GM18909 (cell line): ENCODE measurements at regions not wholly inside any gene's neighbourhood (a gene's known extent, or its start where the extent isn't known, plus 50 kb on each side); places are given as distances from the start of the nearest gene placed in this dataset.

Source experiments
- ATAC-seq: cut with Tn5 transposase; IDR thresholded peaks from one replicate; pipeline ENCODE4 v1.9.1; 2021; ENCODE audit warnings: mild to moderate bottlenecking; ENCODE audit not compliant: unreplicated experiment, poor library complexity

- ATAC-seq = no peak
Observed at GRCh38 chr15:87805117-87805820, 451.3 kb downstream of the NTRK3 start.

DNA sequence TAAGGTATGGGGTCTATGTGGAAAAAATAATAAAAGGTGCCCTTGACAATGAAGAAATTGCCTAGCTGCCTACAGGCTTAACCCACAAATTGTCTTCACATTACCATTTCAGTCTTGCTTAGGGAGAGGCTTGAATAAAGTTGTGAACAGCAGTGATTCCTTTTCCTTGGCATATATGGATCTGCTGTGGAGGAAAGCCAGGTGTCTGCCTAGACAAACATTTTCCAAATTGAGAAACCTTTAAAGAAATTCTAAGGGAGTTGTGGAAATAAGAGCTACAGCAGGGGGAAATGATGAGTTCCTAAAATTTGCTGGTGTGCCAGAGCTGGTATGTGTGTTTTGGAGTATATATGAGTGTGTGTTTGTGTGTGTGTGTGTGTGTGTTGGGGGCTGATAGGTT, 452.1 kb downstream of the NTRK3 start:
- ATAC-seq = no peak

DNA sequence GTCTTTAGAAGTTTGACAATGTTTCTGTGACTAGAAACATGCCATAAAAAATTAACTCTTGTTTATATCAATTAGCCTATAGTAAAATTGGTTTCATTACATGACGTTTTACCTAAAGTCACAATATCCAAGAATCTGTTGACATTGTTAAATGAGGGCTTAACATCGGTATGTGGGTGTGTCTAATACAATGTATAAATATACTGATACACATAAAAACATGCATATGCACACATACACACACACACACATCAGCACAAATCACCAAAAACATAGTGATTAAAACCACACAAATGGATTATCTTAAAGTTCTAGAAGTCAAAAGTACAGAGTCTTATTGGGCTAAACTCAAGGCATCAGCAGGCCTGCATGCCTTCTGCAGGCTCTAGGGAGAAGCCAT, 456.7 kb downstream of the NTRK3 start:
- no peak for ATAC-seq

- no peak for ATAC-seq
Observed at GRCh38 chr15:87799428-87799827, 457.1 kb downstream of the NTRK3 start.

DNA sequence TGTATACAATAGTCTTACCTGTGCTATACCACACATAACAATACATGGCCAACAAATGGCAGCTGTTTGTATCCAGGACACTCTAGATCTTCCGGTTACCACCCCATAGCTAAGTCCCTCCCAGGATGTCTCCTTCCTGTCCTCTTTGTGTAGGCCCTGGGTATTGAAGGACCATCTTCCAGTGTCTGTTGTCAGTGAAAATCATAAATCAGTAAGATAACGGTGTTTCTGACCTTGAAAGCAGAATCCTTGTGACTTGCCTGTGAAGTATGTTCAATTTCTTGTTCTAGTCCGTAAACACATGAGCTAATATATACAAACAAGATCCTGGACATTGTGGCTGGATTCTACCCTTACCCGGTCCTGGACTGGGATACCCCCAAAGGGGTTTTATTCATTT, 462.8 kb downstream of the NTRK3 start:
- no peak for ATAC-seq

- ATAC-seq = no peak
Observed at GRCh38 chr15:87792250-87793040, 464.1 kb downstream of the NTRK3 start.

DNA sequence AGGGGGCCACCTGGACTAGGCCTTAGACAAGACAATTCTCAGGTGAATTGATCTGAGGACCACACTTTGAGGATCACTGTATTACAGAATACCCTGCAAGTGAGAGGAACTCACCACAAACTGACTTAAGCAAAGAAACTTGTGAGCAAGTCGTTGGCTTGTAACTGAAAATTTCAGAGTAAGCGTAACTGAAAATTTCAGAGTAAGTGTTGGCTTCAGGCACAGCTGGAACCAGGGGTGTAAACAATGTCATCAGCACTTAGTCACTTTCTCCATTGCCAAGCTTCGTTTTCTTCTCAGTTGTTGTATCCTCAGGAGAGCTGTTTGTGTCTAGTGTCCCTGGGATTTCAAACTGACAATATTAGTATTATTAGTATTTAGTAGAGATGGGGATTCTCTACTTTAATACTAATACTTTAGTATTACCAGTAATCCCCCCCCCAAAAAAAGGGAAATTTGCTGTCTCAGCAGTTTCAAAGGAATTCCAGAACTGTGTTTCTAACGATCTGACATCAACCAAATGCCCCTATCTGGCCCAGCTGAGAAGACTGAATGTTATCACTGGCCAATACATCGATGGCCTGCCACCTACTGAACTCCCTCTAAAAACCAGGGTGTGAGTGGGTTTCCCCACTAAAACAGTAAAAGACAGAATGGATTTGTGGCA, 474.4 kb downstream of the NTRK3 start:
- no peak for ATAC-seq

- no peak for ATAC-seq
Observed at GRCh38 chr15:87779746-87780145, 476.8 kb downstream of the NTRK3 start.

GRCh38 chr15:87778358-87778757, 478.2 kb downstream of the NTRK3 start:
- no peak for ATAC-seq

GRCh38 chr15:87777054-87777561, 479.4 kb downstream of the NTRK3 start:
- ATAC-seq = no peak

GRCh38 chr15:87767516-87767915, 489.0 kb downstream of the NTRK3 start:
- ATAC-seq = no peak

DNA sequence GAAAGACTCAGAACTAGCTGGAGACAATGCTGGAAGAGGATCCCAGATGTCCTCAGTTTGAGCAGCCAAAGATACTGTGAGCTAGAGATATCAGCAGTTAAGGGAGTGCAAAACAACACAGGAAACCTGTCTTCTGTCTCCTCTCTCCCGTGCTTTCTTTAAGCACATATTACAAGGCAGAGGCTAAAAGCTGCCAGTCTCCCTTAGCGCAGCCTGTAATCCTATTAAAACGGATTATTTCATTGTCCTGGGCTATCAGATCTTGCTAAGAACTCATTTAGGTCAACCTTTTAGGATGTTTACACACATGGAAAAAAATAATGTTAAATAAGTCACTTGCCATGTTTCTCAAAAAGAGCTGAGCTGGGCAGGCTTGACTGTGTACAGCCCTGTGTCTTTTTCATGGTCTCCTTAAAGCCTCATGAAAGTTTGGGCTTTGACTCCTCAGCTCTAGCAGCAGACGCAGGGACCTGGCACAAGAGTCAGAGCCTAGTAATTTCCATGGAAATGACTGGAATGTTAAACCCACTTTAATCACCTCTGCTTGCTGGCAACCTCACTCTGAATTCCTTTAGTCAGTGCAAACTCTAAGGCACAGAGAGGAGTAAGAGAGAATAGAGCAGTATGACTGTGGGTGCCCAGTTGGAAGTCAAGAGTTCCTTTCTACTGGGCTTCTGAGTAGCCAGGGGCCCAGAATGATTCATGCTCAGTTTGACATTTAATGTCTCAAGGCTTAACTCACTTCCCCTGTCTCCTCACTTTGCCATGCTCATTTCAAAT, 491.9 kb downstream of the NTRK3 start:
- no peak for ATAC-seq

- no peak for ATAC-seq
Observed at GRCh38 chr15:87763837-87764236, 492.7 kb downstream of the NTRK3 start.

GRCh38 chr15:87761736-87762509, 494.6 kb downstream of the NTRK3 start:
- peak; percentile 50 for ATAC-seq

DNA sequence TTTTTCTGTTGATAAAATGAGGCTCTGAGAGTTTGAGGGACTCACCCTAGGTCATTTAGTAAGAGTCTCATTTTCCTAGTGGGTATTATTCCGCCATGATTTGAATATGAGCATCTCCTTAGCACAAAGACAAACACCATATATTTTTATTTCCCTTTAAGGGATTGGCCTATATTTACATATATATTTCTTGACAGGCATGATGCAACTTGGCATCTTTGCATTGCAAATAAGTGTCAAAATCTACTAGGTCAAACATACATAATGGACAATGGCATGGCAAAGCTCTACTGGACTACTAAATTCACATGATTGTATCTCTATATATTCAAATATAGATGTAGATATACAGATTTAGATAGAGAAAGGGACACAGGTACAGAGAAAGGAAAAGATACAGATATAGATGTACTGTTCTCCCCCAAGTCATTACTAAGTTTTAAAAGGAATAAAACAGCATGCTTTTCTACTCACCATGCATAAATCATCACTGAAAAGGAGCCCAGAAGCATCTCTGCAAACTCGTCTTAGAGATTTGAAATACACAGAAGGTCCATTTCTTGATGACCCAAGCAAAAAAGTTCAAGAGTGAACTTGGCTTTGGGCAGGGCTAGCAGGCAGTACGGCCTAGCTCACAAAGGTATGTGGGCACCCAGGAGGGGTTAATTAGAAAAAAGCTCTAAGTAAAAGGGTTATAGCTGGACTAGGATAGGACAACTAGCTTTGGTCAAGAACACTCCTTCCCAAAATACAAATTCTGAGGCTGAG, 495.8 kb downstream of the NTRK3 start:
- no peak for ATAC-seq

DNA sequence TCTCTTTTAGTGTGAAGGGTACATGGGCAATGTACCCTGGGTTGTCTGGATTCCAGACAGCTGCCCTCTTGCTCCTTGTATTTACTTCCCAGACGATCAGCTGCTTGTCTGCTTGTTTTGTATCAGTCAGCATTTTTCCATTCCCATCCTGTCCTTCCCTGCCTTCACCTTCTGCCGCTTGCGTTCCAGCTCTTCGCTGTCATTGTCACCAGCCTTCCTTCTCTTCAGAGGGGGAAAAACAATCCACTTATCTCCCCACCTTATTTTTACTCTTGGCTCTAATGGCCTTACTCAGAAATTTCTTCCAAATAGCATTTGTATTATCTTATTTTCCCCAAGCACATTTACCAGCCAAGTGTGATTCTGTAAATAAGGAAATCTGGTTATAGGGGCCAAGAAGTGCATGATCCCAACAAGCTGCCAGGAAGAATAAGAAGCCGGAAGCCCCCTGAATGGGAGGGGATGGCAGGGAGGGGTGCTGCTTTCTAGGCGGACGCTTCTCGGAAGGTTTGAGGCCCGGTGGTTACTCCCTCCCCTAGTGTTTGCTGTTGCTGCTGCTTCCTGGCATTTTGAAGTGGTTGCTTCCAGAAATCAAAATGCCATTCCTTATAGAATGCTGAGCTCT, 497.6 kb downstream of the NTRK3 start:
- ATAC-seq = no peak

GRCh38 chr15:87757084-87757483, 499.5 kb downstream of the NTRK3 start:
- ATAC-seq = no peak

GRCh38 chr15:87756072-87756471, 500.5 kb downstream of the NTRK3 start:
- no peak for ATAC-seq
